GM23248 (cell line): ENCODE measurements at regions not wholly inside any gene's neighbourhood (a gene's known extent, or its start where the extent isn't known, plus 50 kb on each side); places are given as distances from the start of the nearest gene placed in this dataset.

Source experiments
- EZH2 ChIP-seq: fragments of 200-600 bp; sonication (generic); IDR thresholded peaks from 2 replicates; pipeline ENCODE4 v1.6.1; 2018; ENCODE audit warnings: antibody characterized with exemption, mild to moderate bottlenecking; ENCODE audit not compliant: insufficient read depth, poor library complexity, severe bottlenecking
- EZH2phosphoT487 ChIP-seq: fragments of 200-600 bp; sonication (generic); IDR thresholded peaks from 2 replicates; pipeline ENCODE4 v1.6.1; 2018; ENCODE audit warnings: antibody characterized with exemption, moderate library complexity, mild to moderate bottlenecking, low read depth; ENCODE audit not compliant: insufficient read depth

- TF ChIP-seq EZH2 (no peak), EZH2phosphoT487 (no peak)
Measured at GRCh38 chr5:28967848-28968247, 1929.5 kb upstream of the CDH9 start.
